Left ventricle myocardium superior (tissue), 1 donor: ENCODE measurements at regions not wholly inside any gene's neighbourhood (a gene's known extent, or its start where the extent isn't known, plus 50 kb on each side); places are given as distances from the start of the nearest gene placed in this dataset.

Experiments
- ATAC-seq: fragments of 200-7000 bp; cut with Tn5 transposase; one replicate; pipeline ENCODE4 v1.9.1; 2020; ENCODE audit warnings: mild to moderate bottlenecking, moderate library complexity
- DNase-seq: peaks from one replicate; pipeline ENCODE4 v3.0.0-alpha.2; 2020
- intact Hi-C: fragments of 100-400 bp; cut with micrococcal nuclease; formaldehyde crosslinking; loops from one replicate; pipeline ENCODE4 v1.11.0; 2022
- donor health status: DM: no; HTN: yes; CAD: no; lungs with severe emphysema.

- DNase-seq (no peak), ATAC-seq (no peak)
- intact Hi-C loops, result no loop called here
Measured at GRCh38 chr2:236962816-236963215, 122.9 kb upstream of the COPS8 start.

DNA sequence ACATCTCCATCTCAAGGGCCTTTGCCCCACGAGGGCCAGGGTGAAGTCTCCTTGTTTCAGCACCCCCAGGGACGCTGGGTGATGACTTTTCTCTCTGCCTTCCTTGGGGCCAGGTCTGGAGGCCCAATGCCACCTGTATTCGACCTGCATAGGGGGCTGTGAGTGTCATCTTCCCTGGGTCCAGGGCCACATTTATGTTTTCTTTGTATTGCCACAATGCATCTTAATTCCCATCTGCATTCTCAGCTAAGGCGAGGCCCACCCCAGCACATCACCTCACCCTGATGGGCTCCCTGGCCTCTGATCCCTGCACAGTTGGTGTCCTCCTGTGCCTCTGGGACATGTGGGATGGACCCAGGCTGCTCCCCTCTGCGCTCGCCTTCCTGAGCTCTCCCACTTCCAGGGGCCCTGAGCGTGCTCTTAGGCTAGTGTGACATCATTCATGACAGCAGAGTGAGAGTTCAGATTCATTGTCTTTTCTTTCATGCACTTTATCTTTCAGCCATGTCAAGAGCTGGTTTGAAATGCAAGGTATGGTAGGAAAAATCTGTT is 122.0 kb upstream of the COPS8 start:
- intact Hi-C loops, result no loop called here
- no peak for DNase-seq
- ATAC-seq, result no peak

DNA sequence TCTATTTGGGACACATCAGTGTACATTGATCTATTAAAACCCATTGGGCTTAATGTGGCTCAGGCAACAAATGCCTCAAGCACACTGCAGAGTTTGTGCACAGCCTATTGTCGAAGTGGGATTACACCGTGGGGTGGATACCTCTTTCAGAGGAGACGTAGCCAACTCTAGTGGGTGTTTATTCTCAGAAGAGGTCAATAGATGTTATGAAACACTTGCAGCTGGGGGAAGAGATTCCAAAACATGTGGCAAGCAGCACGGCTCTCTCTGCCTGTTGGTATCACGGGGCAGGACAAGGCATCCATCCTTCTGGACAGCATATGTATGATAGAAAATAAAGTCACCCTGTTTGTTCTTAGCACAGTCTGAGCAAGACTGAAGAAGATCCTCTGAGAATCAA is 121.4 kb upstream of the COPS8 start:
- intact Hi-C loops, result no loop called here
- DNase-seq (no peak), ATAC-seq (peak; percentile 80)

- intact Hi-C loops, result no loop called here
- DNase-seq, result no peak
- ATAC-seq, result no peak
Measured at GRCh38 chr2:236965021-236965840, 120.5 kb upstream of the COPS8 start.

DNA sequence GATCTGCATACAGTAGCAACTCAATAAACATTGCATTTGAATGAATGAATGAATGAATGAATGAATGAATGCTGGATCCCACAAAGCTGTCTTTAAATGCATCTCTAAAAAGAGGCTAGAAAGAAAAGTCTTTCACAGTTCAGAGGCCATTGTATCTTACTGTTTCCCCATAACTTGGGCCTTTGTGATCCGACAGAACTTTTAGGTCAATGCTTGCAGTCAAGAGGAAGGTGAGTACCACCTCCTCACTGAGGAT is 119.9 kb upstream of the COPS8 start:
- DNase-seq, result no peak
- intact Hi-C loops, result no loop called here
- no peak for ATAC-seq

- intact Hi-C loops, result no loop called here
- DNase-seq, result no peak
- ATAC-seq, result no peak
Measured at GRCh38 chr2:236967499-236967783, 118.2 kb upstream of the COPS8 start.

DNA sequence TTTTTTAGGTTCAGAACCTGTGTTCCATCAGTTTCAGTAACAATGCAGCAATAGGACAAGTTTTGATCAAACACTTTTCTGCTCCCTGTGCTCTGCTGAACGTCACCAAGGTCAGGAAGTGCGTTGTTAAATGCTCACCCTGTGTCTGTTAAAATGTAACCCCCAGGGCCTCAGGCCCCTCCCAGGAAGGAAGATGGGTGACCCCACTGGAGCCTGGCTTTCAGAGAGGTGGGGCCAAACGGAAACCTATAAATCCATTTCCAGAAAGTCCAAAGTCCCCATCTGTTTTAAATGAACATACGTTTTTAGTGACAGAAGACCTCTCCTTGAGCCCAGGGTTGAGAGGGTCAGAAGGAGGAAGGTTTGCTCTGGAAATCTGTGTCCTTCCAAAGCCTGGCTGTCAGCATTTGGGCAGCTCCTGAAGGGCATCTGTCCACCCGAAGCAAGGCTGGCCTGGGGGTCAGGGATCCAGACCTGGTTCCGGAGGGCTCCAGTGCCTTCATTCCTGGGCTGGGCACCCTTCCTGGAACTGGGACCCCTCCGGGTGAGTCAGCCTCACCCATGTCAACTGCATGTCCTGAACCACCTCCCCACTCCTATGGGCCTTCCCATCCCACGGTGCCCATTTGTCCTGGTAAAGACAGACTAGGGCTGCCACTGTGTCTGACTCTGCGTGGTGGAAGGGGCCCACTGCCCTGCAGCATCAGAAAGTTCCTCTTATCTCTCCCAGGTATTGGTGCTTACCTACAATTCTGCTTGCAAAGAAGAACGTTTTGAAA is 117.4 kb upstream of the COPS8 start:
- DNase-seq (no peak), ATAC-seq (no peak)
- intact Hi-C loops, result no loop called here

- DNase-seq (no peak), ATAC-seq (no peak)
- intact Hi-C loops, result no loop called here
Measured at GRCh38 chr2:236968880-236969534, 116.7 kb upstream of the COPS8 start.

- DNase-seq (no peak), ATAC-seq (no peak)
- intact Hi-C loops, result no loop called here
Measured at GRCh38 chr2:236969767-236970655, 115.7 kb upstream of the COPS8 start.

- intact Hi-C loops, result no loop called here
- DNase-seq (no peak), ATAC-seq (peak; percentile 8)
Measured at GRCh38 chr2:236970656-236971010, 115.1 kb upstream of the COPS8 start.

GRCh38 chr2:236971131-236971821 is 114.4 kb upstream of the COPS8 start:
- ATAC-seq (peak; percentile 20), DNase-seq (no peak)
- intact Hi-C loops, result no loop called here

DNA sequence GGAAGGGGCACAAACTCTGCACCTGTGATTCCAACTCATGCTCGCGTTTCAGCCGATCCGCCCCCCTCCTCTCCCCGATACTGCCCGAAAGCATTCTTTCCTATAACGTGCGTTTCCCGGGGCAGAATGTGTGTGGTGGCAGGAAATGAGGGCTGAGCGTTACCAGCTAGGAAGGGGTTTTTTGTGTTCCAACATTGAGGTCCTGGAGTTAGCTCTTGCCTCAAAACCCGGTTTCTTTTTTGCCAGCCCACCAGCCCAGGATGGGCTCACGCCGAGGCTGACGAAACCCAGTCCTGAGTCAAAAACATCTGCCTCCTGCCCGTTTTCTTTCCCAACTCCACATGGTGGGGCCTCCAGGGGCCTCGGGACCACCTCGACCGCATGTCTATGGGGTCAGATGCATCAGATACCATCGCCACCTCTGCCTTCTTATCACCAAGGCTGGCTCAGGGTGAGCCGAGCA is 113.7 kb upstream of the COPS8 start:
- no peak for DNase-seq
- intact Hi-C loops, result no loop called here
- no peak for ATAC-seq

DNA sequence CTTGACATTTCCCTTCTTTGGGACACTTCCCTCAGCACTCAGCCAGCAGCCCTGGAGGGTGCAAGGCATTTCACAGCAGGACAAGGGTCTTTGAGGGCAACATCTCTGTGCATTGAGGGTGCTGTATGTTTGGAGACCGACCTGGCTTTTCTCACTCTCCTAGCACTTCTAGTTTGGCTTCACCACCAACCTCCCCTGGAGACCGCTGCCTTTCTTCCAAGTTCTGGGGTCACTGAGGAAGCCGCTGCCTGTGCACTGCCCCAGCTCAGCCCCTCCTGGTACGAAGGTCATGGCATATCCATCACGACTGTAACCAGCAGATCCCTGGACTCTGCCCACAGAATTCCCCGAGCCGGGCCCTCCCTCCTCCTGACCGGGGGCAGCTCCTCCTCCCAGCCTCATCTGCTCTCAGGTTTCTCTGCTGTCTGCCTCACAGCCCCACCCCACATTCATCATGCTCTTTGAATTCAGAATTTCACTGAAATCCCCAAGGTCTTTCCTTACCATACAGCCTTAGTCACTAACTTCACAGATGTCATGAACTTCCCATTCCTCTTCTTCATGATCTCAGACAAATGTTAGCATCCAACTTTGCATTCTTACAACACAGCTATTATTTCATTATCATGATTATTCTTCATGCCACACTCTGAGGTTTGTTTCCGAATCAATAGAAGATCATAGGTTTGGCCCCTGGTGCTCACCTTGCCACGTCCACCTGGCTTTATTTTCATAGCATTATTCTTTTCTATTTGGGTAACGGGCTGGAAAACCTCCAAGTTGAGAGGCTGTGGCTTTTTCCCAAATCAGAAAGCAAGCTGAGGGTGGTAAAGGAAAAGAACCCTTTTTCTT is 113.0 kb upstream of the COPS8 start:
- intact Hi-C loops, result no loop called here
- peak; percentile 59 for ATAC-seq
- peak; percentile 69 for DNase-seq

DNA sequence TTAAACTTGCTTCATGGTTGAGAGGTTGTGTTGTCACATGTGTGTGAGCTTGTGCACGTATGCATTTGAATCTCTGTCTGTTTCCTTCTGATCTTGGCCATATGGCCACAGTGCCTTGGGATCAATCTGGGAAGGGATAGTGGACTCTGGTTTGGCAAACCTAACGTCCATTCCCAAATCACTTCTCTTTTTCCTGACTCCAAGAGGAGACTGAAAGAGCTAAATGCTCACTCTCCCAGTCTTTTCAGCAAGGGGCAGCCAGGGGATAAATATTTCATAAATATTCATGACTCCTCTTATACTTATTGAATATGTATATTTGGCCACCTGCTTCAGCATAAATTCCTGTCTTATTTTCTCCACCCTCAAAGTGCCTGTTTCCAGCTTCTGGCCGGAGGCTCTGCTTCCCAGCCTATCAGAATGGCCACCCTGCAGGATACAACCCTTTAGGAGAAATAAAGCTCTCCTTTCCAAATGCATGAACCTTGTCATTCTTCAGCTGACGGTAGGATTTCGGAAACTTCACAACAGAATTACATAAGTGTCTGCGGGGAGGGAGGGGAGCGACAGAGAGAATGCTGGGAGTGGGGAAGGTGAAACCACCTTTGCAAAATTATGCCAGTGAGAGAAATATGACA is 112.2 kb upstream of the COPS8 start:
- ATAC-seq (no peak), DNase-seq (no peak)
- intact Hi-C loops, result no loop called here

DNA sequence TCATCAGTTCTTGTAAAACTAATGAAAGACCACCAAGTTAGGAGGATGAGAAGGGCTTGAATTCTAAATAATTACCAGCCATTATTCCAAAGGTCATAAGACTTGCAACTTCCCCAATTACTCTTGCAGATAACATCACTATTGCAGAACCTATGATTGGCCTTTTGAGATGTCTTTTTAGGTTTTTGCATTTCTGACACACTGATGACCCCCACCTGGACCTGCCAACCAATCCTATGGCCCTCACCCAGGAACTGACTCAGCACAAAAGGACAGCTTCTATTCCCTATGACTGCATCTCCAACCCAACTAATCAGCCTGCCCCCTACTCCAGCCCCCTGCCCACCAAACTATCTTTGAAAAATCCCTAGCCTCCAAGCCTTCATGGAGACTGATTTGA is 111.5 kb upstream of the COPS8 start:
- intact Hi-C loops, result no loop called here
- ATAC-seq (no peak), DNase-seq (no peak)

GRCh38 chr2:236974752-236975151 is 110.9 kb upstream of the COPS8 start:
- intact Hi-C loops, result no loop called here
- DNase-seq (no peak), ATAC-seq (no peak)

GRCh38 chr2:236975766-236976165 is 109.9 kb upstream of the COPS8 start:
- no peak for ATAC-seq
- intact Hi-C loops, result no loop called here
- no peak for DNase-seq
